ENCODE measurements at regions not wholly inside any gene's neighbourhood (a gene's known extent, or its start where the extent isn't known, plus 50 kb on each side); places are given as distances from the start of the nearest gene placed in this dataset.

- H3K4me3 ChIP-seq (ENCODE audit: low read depth, low read length): no peak overlapping the region
Measured at GRCh38 chr14:53491256-53491883, 338.2 kb upstream of the DDHD1 start.

GRCh38 chr14:53478174-53478573 lies 325.1 kb upstream of the DDHD1 start:
- no peak overlapping the region for H3K4me3 ChIP-seq (ENCODE audit: low read depth, low read length)

- no peak overlapping the region for H3K4me3 ChIP-seq (ENCODE audit: low read depth, low read length)
Measured at GRCh38 chr14:53473480-53473879, 320.4 kb upstream of the DDHD1 start.

GRCh38 chr14:53472306-53472705 lies 319.2 kb upstream of the DDHD1 start:
- H3K4me3 ChIP-seq (ENCODE audit: low read depth, low read length): no peak overlapping the region

GRCh38 chr14:53470351-53471043 lies 317.4 kb upstream of the DDHD1 start:
- H3K4me3 ChIP-seq (ENCODE audit: low read depth, low read length): no peak overlapping the region

GRCh38 chr14:53468876-53469275 lies 315.8 kb upstream of the DDHD1 start:
- H3K4me3 ChIP-seq (ENCODE audit: low read depth, low read length): no peak overlapping the region

- no peak overlapping the region for H3K4me3 ChIP-seq (ENCODE audit: low read depth, low read length)
Measured at GRCh38 chr14:53464376-53464775, 311.3 kb upstream of the DDHD1 start.

GRCh38 chr14:53462931-53463778 lies 310.0 kb upstream of the DDHD1 start:
- no peak overlapping the region for H3K4me3 ChIP-seq (ENCODE audit: low read depth, low read length)

- no peak overlapping the region for H3K4me3 ChIP-seq (ENCODE audit: low read depth, low read length)
Measured at GRCh38 chr14:53461858-53462257, 308.7 kb upstream of the DDHD1 start.

GRCh38 chr14:53460544-53460943 lies 307.4 kb upstream of the DDHD1 start:
- H3K4me3 ChIP-seq (ENCODE audit: low read depth, low read length): no peak overlapping the region

- no peak overlapping the region for H3K4me3 ChIP-seq (ENCODE audit: low read depth, low read length)
Measured at GRCh38 chr14:53458368-53458814, 305.3 kb upstream of the DDHD1 start.

- H3K4me3 ChIP-seq (ENCODE audit: low read depth, low read length): no peak overlapping the region
Measured at GRCh38 chr14:53456931-53457330, 303.8 kb upstream of the DDHD1 start.

GRCh38 chr14:53452005-53452673 lies 299.0 kb upstream of the DDHD1 start:
- H3K4me3 ChIP-seq (ENCODE audit: low read depth, low read length): no peak overlapping the region

GRCh38 chr14:53450871-53451270 lies 297.7 kb upstream of the DDHD1 start:
- H3K4me3 ChIP-seq (ENCODE audit: low read depth, low read length): no peak overlapping the region

GRCh38 chr14:53448682-53449081 lies 295.6 kb upstream of the DDHD1 start:
- H3K4me3 ChIP-seq (ENCODE audit: low read depth, low read length): no peak overlapping the region

GRCh38 chr14:53444677-53445312 lies 291.7 kb upstream of the DDHD1 start:
- no peak overlapping the region for H3K4me3 ChIP-seq (ENCODE audit: low read depth, low read length)

GRCh38 chr14:53441789-53442188 lies 288.7 kb upstream of the DDHD1 start:
- no peak overlapping the region for H3K4me3 ChIP-seq (ENCODE audit: low read depth, low read length)

- no peak overlapping the region for H3K4me3 ChIP-seq (ENCODE audit: low read depth, low read length)
Measured at GRCh38 chr14:53437858-53438257, 284.7 kb upstream of the DDHD1 start.

GRCh38 chr14:53432378-53432802 lies 279.3 kb upstream of the DDHD1 start:
- no peak overlapping the region for H3K4me3 ChIP-seq (ENCODE audit: low read depth, low read length)

GRCh38 chr14:53430870-53431269 lies 277.7 kb upstream of the DDHD1 start:
- H3K4me3 ChIP-seq (ENCODE audit: low read depth, low read length): no peak overlapping the region

Data from iPS-11a (cell line).